SKM-1 treated with dmso at 0.1 percent for 144 hours (cell line): ENCODE measurements at regions not wholly inside any gene's neighbourhood (a gene's known extent, or its start where the extent isn't known, plus 50 kb on each side); places are given as distances from the start of the nearest gene placed in this dataset.

Experiments used
- DNase-seq: peaks from one replicate; lab custom pipeline; 2025; ENCODE audit not compliant: unreplicated experiment; lab: John Stamatoyannopoulos, UW

DNA sequence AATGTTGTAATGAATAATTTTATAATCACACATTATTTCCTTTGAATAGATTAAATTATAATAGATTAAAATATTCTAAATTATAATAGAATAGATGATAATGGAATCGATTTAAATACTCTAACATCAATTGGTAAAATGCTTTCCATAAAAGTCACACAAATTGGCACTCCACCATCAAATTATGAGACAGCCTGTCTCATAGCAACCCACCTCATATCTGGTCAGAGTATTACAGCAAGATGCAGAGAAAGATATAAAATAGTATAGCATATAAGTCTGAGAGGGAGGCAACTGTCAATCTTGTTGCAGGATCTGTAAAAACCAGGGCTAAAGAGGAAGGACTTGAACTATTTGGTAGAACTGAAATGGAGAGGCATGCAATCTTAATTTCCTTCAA is 98.4 kb upstream of the NCKAP5 start:
- no peak for DNase-seq

DNA sequence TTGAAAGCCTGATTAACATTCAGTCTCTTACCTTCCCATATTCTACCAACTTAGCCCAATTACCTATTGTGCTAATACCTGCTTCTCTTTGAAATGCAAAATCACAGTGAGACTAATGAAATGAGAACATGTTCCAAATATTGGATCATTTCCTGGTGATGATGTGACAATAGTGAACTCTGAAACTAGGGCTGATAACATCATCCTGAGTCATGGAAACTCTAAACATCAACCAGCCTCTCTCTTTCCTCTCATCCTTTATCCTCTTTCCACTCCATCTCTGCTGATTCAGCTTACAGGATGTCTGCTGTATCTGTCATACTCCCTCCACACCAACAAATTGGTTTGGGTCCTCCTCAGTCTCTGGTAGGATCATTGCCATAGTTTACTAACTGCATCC is 98.8 kb upstream of the NCKAP5 start:
- no peak for DNase-seq

DNA sequence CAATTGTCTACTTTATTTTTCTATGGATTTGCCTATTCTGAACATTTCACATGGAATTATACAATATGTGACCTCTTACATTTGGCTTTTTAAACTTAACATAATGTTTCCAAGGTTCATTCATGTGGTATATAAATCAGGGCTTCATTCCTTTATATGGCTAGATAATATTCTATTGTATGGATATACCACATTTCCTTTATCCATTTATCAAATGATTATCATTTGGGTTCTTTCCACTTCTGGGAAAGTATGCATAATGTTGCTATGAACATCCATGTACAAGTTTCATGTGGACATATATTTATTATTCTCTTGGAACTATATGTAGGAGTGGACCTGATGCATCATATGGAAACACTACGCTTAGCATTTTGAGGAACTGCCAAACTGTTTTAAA is 99.7 kb upstream of the NCKAP5 start:
- no peak for DNase-seq

DNA sequence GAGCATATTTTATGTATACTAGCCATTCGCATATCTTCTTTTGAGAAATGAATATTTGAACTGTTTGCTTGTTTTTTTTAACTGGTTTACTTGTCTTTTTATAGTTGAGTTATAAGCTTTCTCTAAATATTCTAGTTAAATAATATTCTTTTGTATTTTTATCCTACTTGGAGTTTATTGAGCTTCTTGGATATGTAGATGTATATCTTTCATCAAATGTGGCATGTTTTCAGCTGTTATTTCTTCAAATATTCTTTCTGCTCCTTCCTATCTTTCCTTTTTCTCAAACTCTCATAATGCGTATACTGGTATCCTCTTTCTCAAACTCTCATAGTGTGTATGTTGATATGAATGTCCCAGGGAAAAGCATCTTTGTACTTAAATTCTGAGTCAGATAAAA is 100.3 kb upstream of the NCKAP5 start:
- no peak for DNase-seq

DNA sequence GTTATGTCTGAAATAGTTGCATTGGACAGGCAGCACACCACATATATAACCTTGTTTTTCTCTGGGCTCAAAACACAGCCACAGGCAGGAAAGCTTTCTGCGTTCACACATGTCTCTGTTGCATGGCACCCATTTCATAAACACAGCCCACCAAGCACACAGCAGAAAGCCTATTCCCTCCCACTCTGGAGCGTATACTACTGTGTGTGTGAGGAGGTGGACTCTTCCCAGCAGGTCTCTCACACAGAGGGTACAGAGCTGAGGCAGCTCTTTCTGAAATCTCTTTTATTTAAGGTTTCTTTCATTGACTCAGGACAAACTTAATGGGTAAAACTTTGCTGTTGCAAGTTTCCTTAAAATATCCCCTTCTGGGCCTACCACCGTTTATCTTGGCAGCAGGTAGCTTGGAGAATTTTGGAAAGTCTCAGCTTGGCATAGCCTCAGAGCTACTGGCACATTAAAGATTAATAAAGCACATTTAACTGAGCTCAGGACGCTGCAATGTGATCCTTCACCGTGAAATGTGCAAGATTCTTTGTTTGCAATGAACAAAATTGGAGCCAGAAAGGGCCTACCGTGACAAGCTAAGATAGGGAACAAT is 105.1 kb upstream of the NCKAP5 start:
- DNase-seq: no peak

DNA sequence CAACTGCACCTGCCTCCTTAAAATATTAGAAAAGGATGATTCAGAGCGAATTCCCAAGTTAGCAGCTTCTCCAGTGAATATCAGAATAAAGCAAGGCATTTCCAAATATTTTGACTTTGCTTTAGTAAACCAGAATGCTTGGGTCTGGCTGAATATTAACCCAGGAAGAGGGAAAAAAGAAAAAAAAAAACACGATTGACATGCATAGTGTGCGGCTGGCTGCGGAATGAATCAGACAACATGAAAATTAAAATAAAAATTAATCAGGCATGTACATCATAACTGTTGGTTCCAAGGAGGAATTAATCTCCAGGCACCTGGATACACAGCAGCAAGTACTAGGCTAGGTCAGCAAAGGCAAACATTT is 105.8 kb upstream of the NCKAP5 start:
- DNase-seq: no peak

DNA sequence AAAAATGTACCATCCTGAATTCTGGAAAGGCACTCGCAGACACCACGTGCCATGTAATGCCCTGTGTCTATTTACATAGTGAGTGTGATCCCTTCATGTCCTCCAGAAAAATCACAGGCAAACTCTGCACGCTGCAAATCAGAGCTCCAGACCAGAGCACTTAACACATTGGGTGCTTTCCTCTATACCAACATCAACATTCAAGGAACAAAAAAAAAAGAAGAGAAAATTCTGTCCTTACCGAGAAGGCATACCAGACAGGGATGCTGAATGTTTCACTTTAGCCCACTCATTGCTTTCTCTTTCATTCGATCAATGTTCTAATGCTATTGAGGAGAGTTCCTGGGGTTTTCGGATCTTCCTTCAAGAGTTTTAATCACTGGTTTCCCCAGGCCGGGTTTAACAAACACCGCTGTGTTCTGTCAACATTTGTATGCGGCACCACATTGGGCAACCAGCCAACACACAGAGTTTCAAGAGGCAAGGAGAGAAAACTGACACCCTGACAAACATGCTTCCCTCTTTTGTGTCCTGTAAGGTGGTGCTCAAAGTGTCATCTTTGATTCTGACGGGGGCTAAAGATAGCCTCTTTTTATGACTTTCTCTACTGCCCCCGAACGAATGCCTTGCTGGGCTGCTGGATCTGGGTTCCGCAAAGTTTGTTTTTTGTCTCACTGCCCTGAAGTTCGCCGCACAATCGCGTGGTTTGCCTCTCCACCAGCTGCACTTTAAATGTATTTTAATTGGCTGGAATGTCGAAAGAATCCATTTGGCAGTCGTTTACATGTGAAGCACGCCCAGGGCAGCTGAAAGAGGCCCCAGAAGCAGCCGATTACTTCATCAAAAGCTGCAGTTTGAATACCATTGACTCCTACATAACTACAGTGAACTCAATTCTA is 106.4 kb upstream of the NCKAP5 start:
- DNase-seq: no peak

DNA sequence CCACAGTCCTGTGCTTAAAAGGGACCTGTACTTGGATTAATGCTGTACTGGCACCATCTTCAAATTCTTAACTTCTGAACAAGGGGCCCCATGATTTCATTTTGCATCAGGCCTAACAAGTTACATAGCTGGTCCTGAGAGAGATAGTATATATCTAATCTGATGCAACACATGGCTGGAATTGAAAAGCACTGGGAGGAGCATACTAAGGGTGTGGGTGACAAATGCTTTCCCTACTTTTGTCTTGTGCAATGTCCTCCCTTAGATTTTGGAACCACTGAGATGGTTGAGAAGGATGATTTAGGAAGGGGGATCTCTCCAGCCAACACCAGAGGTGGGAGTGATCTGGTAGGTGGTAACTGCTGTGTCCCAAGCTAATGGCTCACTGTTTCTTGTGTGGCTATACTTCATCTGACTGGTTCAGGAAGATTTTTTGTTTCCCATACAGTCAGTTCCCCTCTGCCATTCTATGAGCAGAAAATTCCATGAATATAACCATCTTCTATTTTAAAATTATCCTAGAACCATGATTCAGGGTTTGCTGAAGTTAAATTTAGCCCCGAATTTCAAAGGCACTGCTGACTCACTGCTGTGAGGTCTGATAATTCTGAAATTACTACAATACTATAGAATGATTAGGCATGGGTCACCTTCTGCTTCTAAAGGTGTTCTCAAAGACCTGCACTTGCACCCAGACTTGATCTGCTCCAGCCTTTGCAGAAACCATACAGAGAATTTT is 108.3 kb upstream of the NCKAP5 start:
- no peak for DNase-seq

DNA sequence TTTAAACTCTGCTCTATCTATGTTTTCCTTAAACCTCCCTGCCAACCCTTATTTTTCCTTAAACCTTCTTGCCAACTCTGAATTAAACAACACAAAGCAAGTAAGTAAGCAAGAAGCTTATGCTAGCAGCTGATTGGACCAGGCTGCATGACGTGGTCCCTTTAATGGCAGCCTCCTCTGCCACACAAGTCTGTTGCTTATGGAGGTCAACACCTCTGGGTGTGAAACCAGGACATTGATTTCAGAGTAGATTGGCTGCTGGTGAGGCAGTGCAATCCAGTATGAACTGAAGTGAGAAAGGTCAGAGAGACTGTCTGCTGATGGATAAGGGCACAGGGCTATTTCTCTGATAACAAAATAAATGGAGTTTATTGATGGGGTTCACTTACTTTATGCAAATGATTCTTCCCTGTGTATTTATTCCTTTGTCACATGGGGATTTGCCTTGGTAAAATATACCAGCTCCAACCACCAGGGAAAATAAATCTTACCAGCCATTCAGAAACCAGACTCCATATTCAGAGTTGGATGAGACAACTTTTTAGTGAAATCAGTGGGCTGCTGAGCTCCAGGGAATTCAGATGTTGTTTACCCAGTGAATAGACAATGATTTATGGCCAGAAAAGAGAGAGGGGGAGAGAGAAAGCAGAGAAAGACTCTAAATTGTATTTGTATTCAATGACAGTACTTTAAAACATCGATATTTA is 112.2 kb upstream of the NCKAP5 start:
- no peak for DNase-seq

DNA sequence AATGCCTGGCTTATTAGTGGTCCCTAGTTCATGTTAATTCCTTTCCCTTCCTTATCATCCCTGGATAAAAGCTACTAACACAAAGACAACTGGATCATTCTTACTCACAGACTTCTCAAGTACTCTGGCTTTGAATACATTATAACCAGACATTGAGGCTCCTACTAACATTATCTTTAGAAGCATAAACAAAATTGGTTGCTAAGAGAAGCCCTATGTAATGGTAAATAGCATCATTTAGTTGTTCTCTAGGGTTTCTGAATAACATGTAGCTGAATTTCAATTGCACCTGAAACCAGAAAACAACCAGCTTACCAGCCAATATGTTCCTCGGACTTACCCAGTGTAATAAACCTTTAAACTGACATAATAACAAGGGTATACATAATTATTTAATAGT is 114.1 kb upstream of the NCKAP5 start:
- no peak for DNase-seq

DNA sequence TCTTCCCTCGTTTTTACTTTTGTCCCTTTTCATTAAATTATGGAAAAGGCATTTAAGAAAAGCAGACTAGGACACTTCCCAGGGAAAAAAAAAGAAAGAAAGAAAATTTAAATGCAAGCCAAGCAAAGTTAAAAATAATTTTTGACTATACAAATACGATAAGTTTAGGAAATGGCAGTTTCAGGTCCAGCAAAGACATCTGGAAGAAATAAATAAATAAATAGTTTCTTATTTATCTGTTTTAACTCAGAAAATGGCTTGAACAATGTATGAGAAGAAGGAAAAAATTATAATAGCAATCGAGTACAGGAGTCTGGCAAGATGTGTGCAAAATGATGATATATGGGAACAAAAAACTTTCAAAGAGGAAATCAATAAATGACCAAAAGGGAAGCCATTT is 114.6 kb upstream of the NCKAP5 start:
- no peak for DNase-seq

DNA sequence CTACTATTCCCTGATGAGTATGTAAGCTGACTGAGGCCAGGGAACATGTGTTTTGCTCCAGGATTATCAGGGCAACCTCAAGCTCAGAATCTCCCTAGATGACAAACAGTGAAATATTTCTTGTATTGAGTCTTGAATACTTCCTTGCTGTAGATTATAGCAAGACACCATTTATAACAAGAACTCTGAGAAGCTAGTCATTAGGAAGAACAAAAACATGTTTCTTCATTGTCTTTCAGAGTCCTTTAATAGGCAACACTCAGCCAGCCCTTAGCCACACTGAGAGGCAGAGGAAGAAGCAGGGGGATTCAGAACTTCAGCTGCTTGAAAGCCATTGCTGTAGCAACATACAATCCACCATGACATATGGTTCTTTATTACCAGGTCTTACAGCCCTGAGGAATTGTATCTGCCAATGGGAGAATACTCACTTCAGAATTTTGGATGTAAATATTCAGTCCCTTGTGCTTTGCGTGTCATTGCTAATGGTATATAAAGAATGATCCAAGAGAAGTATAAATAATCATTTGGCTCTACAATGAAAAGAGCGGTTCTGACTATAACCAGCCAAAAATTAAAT is 117.5 kb upstream of the NCKAP5 start:
- DNase-seq: no peak

DNA sequence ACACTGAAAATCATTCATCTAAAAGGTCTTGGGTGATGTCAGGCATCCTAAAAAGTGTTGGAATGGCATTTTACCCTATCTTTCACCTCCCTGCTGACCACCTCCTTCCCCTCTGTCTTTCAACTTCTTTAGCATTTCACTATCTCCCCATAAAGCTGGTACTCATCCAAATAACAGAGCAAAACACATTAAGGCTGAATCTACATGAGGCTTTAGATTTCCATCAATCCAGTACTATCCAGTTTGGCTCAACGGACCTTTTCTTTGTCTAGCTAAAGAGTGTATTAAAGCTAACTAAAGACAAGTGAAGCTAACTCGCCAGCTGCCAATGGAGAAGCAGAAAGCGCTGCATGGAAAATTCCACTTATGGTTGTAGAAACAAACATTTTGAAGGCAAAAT is 122.5 kb upstream of the NCKAP5 start:
- no peak for DNase-seq

DNA sequence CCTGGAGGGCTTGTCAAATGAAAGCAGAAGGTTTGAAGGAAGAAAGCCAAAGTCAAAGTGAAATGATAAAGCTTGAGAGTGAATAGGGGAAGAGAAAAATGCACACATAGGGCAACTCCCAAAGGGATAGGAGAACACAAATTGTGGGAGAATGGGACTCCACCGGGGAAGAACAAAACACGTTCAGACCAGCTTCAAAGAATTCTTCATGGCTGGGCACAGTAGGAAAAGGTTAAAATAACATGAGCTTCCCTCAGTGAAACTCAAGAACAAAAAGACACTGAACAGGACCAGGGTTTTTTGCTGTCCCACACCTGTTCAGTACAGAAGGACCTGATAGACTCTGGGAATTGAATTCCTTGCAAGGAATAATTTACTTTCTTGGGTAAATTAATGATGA is 123.1 kb upstream of the NCKAP5 start:
- DNase-seq: no peak

DNA sequence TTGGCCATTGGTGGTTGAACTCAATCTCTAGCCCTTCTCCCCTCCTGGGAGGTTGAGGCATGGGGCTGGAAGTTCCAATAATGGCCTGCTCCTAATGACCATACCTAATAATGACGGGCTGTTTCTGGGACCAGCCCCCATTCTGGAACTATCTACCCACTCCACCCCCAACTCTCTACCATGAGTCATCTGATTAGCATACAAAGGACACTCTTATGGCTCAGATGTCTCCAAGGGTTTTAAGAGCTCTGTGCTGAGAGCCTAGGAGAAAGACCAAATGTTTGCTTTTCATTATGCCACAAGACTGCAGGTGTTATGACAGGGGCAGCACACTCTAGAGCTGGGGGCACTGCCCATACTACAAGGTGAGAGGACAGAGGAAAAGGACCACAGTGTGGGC is 137.0 kb upstream of the NCKAP5 start:
- DNase-seq: no peak

DNA sequence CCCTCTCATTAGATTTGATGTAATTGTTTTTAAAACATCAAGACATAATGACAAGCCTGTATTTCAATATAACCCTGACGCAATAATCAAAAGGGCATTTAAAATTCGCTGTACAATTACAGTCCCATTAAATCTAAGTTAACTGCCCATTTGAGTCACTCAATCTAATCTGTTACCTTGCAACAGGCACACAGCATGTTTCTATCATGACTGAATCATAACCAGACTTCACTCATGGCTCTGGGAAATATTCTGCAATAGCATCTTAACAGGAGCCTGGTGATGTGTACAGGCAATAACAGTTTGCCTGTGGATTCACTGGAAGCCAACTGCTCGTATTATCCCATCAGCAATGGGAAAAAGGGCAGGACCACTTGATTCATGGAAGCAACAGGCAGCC is 142.3 kb upstream of the NCKAP5 start:
- DNase-seq: no peak

DNA sequence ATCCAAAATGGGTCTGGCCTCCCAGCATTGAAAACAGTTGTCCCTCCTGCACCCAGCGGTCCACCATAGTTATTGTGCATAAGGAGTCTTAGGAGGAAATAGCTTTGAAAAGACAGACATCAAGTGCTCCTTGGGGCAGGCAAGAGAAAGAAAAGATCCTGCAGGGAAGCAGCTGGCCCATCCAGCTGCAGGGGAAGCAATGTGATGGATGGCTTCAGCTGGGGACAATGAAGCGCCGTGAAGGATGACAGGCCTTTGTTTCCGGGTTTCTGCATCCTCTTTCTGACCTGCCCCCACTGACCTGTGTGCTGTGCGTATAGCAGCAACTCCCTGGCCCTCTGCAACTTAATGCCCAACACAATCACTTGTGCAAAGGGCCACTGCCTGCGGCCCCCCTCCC is 142.9 kb upstream of the NCKAP5 start:
- DNase-seq: no peak

DNA sequence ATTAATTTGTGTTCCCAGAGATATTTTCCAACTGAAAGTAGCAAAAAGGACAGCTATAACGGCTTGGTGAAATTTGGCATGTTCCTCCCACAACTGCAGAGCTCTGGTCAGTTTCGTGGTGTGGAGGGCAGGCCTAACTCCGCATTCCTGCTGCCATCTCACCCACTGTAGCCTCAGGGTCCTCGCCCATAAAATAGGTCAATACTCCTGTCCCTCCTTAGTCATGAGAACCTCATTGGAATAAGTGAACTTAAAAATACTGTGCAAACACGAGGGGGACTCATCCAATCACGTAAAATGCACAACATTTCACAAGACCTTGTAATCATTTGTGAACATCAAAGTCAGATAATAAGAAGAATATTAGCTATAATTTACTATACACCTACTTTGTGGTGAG is 143.5 kb upstream of the NCKAP5 start:
- no peak for DNase-seq

DNA sequence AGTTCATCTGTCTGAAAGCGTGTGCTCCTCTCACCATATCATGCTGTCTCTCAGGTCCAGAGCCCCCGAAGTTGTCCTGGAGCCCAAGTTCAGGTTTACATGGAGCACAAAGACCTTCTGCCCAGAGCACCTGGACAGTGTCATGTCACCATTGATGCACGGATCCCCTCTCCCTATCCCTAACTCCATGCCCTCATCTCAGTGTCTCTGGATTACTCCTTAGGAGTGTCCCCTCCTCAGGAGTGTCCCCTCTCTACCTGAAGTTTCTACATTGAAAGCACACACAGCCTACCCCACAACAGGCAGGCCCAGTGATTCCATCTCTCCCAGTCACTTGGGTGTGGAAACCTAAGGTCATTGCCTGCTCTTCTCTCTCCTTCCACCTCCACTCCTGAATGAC is 144.1 kb upstream of the NCKAP5 start:
- no peak for DNase-seq

DNA sequence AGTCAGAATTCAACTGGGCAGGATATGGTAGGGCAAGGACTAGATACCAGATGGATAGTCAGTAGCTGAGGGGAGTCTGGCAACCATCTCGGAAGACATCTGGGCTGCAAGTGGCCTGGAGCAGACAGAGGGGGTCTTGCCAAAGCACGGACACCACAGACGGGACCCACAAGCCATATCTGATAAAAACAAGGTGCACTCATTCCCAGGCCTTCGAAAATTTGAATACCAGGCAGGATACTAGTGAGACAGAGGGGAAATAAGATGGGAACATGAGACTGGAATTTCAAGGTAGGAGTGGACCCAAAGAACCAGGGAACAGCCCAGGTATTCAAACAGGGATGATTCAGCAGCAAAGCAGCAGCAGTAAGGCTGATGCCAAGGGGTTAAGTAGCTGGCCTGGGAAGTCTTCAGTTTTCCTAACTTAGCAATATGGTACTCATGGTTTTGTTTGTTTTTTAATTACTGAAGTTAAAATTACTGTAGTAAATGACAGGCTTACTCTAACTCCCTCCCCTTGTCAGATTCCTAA is 144.9 kb upstream of the NCKAP5 start:
- no peak for DNase-seq

DNA sequence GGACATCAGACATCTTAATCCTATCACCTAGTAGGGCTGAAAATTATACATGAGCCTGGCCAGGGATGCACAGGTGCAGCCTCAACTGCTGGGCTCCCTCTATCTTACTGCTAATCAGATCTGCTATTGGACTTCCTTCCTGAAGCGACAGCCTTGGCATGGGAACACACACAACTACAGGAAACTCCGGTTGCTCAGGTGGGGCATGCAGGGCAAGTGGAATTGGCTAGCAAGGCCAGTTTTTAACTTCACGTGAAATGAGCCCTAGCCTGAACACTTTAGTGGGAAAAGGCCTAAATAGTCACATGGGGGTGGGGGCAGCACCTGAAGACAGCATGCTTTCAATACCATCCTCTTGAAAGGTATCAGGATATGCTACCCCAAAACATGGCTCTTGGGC is 147.9 kb upstream of the NCKAP5 start:
- DNase-seq: no peak
